GM21529 (cell line): ENCODE measurements at regions not wholly inside any gene's neighbourhood (a gene's known extent, or its start where the extent isn't known, plus 50 kb on each side); places are given as distances from the start of the nearest gene placed in this dataset.

Experiments used
- ATAC-seq: cut with Tn5 transposase; IDR thresholded peaks from one replicate; pipeline ENCODE4 v1.9.1; 2021; ENCODE audit not compliant: unreplicated experiment

DNA sequence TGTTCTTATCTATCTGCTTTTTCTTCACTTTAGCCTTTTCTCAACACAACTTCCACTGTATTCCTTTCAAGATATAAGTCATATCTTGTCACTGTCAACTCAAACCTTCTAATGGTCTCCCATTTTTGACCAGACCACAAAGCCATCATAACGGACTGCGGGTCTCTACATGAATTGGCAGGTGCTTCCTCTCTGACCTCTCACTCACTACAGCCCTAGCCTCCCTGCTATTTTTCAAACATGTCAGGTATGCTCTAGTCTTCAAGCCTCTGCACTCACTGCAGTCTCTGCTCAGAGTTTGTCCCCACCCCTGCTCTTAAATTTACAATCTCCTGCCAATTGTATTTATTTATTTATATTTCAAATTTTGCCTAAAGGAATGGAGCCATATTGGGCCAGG lies 858.1 kb downstream of the TRIB2 start:
- ATAC-seq: no peak

DNA sequence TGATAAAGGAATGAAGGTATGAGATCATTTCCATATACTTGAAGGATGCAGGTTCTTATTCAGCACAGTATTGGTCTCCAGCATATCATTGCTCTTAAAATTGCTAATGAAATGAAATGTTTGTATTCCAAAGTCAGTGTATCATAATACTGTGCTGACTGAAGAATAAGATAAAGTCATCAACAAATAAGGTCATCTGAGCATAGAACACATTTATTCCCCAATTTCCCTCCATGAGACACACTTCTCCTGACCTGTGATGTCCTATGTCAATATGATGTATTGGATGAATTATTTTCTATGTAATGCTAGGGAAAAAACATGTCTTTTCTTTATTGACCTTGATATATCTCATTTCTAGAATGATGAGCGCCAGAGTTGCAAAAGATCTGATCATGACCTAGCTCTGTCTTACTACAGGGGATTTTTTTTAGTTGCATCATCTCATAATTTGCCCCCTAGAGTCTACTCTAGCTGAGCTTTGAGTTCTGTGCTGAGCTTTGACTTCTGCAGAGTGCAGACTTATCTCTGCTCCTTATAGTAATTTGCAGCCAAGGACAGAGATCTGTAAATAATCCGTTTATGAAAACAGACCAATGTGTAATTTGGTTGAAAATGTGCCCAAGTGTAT lies 859.8 kb downstream of the TRIB2 start:
- no peak for ATAC-seq

DNA sequence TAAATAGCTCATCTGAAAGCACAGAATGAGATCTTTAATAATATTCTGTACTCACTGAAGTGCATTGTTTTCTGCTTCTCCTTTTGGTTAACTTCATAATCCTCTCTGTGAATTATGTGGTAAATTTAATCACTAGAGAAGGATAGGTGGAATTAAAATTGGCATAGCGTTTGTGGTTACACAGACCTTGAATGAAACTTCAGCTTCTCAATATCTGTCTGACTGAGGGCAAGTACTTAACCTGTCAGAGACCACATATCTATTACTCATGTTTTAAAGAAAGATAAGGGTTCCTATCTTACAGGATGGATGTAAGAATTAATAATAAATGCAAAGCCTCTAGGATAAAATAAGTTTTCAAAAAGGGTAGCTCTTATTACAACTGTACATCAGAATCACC lies 861.8 kb downstream of the TRIB2 start:
- no peak for ATAC-seq

DNA sequence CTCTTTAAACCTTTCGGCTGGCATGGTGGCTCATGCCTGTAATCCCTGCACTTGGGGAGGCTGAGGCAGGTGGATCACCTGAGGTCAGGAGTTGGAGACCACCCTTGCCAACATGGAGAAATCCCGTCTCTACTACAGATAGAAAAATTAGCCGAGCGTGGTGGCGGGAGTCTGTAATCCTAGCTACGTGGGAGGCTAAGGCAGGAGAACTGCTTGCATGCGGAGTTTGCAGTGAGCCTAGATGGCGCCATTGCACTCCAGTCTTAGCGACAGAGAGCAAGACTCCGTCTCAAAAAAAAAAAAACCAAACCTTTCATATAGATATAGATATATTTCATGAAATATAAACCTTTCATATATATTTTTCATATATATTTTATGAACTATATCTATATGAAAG lies 864.7 kb downstream of the TRIB2 start:
- no peak for ATAC-seq

DNA sequence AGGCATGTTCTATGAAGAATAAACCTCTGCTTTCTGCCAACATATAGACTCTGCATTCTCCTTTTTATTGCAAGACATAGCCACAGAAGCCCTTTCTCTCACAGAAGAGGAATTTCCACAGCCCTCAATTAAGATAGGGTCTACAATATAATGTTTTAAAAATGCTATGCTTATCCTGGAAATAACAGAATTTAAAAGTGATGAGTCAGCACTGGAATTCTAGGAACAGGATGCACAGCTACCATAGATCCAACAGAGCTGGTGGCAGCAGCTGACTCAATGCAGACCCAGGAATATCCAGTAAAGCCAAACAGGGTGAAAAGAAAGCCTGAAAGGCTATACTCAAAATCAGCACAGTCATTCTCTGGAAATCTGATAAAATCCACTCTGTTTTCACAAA lies 866.9 kb downstream of the TRIB2 start:
- ATAC-seq: no peak

DNA sequence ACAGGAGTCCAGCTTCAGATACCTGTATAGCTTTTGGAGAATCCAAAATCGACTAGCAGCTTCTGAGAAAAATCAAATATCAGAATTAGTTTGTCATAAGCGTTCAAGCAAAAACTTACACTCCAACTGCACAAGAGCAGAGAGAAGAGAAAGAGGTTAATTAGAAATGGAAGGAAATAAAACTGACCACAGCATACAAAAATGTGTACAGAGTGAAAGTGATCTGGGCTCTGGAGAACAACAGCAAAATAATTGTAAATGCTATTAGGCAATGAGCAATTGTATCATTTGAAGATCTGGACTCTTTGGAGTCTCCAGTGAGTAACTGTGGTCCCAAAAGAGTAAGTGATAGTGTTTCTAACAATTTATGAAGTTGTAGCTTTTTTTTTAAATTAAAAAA lies 867.3 kb downstream of the TRIB2 start:
- no peak for ATAC-seq

DNA sequence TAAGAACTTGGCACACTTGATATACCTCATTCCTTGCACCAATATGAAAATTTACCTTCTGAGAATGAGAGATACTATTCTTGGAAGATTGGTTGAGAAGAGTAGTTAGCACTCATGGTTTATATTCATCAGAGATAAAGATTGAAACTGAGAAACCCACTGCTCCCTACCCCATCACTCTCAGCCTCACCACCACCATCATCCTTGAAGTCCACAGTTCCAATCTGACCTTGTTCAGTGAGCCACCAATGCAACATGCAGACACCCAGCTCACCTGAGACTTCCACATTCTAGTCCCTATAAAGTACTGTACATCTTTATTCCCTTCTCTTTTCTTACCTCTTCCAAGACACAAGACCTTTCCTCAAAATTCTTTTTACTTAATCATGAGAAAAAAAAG lies 869.0 kb downstream of the TRIB2 start:
- no peak for ATAC-seq

DNA sequence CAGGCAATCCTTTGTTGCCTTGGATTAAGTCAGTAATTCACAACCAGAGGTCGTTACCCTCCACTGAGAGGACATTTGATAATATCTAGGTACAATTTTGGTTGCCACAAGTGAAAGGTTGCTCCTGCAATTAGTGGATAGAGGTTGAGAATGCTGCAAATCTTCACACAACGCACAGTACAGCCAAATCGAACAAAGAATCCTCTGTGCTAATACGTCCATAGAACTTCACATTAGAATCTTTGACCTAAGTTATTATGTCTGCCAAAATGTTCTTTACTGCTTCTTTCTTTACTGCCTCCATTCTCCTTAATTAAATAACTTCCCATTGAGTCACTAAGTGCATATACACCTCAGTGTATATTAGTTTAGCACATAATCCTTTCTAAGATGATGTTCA lies 879.5 kb downstream of the TRIB2 start:
- ATAC-seq: no peak

DNA sequence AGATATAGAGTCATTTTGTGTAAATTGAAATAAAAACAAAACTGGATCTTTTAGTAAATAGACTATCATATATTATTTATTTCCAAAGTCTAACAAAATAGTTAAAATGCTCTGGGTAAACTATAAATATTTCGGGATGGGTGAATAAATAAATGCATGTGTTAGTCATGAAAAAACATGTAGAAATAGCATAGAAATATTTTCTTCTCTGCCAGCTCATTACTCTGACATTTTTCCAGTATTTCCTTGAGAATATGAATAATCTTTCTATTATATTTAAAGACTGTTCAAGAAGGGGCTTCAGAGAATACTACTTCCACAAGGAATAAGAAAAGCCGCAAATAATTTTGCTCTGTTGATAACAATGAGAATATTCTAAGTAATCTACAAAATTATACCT lies 880.4 kb downstream of the TRIB2 start:
- ATAC-seq: no peak

DNA sequence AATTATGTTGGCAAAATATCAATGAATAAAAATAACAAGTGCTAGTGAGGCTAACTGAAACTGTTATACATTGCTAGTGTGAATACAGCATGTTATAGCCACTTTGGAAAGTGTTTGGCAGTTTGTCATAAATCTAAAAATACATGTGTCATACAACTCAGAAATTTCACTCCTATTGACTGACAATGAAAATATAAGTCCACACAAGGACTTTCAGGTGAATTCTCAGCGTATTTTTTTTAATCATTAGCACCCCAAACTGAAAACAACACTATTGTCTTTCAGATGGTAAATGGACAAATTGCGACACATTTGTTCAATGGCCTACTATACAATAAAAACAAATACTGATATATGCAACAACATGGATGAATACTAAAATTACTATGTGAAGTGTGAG lies 884.8 kb downstream of the TRIB2 start:
- ATAC-seq: no peak

DNA sequence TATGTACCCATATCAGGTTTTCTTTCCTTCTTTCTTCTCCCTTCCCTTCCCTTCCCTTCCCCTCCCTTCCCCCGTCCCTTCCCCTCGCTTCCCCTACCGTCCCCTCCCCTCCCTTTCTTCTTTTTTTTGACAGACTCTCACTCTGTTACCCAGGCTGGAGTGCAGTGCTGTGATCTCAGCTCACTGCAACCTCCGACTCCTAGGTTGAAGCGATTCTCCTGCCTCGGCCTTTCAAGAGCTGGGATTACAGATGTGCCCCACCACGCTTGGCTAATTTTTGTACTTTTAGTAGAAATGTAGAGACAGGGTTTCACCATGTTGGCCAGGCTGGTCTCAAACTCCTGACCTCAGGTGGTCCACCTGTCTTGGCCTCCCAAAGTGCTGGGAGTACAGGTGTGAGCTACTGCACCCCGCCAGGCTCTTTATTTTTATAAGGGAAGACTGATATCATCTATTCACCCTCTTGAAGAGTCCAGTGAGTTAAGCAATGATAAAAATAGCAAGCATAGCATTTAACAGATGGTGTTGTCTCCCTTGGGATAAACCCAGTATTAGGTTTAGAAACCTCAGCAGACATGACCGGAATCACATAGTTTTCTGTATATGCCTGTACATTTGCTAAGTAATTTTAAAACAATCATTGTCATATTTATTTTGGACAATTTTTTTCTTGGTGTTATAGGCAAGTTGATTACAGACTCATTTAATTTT lies 888.4 kb downstream of the TRIB2 start:
- no peak for ATAC-seq

DNA sequence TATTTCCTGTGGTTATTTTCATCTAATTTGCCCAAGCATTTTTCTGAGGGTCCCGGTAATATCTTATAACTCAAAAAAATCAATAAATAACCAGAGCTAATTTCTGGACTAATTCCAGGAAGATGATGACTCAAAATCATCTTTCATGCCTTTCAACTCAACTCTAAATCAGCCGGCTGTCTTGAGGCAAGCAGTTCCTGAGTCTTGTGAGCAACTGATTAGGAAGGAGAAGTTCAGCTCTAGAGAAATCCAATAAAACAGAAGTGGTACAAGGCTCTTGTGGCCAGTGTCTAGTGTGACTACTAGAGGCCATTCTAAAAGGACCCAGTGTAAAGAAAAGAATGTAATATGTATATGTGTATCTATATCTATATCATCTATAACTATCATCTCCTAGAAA lies 890.4 kb downstream of the TRIB2 start:
- no peak for ATAC-seq

DNA sequence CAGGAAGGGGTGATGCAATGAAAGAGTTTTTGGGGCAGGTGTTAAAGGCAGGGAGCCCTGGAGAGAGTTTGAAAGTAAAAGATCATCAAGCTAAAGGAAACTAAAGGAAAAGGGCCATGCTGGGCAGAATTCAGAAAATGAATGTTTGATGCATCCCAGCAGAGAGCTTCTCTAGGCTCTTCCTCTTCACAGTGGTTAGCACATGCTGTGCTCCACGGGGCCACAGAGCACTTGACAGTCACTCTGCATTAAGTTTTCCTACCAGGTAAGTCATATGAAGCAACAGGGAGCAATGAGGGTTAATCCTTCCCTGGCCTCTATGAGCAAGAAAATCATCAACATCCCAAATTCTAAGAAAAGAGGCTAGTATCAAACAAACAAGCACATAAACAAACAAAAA lies 895.2 kb downstream of the TRIB2 start:
- ATAC-seq: no peak

DNA sequence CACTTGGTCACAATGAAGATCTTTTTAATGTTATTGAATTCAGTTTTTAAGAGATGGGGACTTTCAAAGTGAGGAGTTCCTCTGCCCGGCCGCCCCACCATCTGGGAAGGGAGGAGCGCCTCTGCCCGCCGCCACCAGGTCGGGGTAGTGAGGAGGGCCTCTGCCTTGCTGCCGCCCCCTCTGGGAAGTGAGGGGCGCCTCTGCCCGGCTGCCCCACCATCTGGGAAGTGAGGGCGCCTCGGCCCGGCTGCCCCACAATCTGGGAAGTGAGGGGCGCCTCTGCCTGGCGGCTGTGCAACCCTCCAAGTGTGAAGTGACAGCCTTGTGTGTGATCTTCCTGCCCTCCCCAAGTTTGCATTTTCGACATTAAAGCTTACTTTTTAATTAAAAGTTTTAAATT lies 899.3 kb downstream of the TRIB2 start:
- no peak for ATAC-seq

DNA sequence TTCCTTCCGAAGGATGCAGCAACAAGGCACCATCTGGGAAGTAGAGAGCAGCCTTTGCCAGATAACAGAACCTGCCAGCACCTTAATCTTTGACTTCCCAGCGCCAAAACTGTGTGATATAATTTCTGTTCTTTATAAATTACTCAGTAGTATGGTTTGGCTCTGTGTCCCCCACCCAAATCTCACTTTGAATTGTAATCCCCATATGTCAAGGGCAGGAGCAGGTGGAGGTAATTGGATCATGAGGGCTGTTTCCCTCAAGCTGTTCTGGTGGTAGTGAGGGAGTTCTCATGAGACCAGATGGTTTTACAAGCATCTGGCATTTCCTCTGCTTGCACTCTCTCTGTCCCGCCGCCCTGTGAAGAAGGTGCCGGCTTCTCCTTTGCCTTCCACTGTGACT lies 899.9 kb downstream of the TRIB2 start:
- ATAC-seq: no peak

DNA sequence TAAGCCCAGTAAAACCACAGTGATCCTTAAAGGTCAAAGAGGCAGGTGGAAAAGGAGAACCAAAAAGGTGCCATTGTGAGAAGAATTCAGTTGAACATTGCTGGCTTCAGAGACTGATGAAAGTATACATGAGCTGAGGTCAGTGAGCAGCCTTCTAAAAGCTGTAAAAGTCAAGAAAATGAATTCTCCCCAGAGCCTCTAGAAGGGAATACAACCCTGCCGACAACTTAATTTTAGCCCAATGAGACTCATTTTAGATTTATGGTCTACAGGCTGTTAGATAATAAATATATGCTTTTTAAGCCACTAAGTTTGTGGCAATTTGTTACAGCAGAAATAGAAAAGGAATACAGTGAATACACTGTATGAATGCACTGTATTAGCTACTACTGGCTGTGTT lies 911.4 kb downstream of the TRIB2 start:
- ATAC-seq: no peak

DNA sequence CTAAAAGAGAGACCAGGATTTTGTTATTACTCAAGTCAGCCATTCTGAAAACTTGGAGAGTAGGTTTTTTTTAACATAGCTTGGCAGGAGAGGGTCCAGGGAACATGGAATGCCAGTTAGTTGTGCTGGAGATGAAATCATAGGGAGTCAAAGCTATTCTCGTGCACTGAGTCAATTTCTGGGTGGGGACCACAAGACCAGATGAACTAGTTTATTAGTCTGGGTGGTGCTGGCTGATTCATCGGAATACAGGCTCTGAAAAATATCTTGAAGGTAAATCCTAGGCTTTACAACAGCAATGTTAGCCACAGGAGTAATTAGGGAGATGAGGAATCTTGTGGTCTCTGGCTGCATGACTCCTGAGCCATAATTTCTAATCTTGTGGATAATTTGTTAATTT lies 921.4 kb downstream of the TRIB2 start:
- no peak for ATAC-seq

DNA sequence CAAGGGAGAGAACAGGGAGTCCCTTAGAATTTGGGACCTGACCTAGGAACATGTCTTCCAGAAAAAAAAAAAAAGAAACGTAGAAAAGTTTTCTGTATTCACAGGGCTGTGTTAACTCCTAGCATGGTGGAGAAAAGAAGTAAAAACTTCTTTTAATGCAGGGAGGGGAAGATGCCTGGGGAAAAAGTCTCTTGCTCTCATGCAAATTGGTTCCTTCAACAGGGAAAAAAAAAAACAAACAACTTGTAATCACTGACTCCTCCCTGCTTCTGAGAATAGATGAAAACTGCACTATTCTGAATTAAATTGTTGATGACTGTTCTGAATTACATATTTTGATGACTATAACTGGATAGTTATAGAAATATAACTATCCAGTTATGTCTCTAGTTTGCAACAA lies 933.2 kb downstream of the TRIB2 start:
- no peak for ATAC-seq

DNA sequence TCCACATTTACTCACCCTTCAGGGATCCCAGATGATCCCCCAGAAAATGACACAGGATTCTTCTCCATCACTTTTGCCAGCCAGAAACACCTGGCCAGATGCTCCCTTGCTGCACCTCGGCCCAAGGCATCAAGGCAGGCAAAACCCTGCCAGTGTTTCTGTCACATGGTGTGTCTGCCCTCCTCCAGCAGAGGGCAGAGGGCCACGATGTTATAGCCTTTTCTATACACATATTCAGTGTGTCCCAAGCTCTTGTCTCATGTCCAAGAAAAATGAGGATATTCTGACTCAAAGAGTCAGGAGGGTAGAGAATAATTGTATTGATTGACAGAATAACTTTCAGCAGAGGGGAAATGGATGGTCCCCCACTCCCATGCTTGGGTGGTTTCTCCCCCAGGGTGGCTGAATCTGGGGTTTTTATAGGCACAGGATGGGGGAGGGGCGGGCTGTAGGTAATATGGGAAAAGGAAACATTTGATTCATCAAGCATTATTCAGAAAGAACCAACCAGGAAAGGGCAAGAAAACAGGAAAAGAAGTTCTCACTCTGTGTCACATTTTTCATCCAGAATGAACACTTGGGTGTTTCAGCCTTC lies 933.9 kb downstream of the TRIB2 start:
- no peak for ATAC-seq

DNA sequence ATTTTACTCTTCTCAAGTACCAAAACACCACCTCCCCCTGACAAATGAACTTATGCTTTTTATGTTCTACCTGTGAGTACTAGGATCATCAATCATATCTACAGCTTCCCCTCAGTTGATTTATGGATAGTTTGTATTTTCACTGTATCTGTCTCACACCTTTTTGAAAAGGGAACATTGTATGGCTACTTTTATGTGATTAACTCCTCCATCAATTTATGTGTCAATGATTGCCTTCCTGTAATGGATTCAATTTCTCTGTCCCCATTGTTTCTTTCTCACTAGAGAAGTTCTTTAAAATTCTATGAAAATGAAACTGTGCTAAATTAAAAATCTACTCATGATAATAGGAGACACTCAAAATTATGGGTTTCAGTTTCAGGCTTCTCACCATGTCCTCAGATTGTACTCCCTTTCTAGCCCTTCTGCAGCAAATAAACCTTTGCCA lies 935.0 kb downstream of the TRIB2 start:
- peak; percentile 65 for ATAC-seq

DNA sequence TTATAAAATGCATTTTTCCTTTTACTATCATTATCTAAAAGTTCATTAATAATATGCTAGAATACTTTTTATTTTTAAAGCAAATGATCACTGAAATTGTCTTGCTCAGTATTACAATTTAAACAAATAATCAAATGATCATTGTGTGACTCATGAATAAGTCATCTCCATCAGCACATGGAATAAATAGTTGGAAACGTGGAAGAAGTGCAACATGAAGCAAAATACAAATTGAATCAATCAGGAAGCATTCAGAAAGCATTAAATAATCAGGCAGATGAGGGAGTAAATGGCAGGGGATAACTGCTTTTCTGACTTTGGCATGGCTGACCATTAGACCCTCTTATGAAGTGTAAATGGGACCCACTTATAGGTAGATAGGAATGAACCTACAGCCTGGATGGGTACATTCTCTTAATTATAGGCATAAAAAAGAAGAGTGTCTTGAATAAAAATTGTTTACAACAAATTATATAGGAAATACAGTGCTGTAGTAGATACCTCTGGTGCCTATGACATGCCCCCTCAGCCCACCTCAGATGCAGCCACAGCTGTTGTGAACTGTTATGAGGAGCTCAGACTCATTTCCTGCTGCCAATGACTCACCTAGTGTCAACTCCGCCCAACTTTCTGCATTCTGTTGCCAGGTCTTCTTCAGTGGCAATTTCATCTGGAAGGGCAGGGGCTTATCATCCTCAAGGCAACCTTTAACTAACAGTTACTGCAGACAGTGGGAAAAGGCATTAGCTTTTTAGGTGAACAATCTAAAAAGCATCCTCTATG lies 936.0 kb downstream of the TRIB2 start:
- peak; percentile 58 for ATAC-seq

DNA sequence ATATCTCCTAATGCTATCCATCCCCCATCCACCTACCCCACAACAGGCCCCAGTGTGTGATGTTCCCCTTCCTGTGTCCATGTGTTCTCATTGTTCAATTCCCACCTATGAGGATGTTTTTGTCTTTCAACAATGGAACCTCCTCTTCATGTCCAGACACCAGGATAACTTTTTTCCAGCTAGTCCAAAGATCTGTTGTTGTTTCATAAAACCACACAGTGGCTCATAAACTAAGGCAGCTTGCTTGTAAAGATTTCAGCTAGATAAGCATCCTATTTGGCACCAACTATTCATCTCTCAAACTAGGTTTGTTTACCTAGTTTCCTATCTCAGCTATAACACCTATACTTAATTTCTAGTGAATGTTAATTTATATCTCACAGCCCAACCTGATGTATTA lies 937.7 kb downstream of the TRIB2 start:
- ATAC-seq: no peak
